Glomerular visceral epithelial cell (primary cell): ENCODE measurements at regions not wholly inside any gene's neighbourhood (a gene's known extent, or its start where the extent isn't known, plus 50 kb on each side); places are given as distances from the start of the nearest gene placed in this dataset.
A peak's percentile ranks its signal among the peaks of the same experiment; 100 is the strongest.

Experiments
- DNase-seq: peaks from one replicate; pipeline ENCODE4 v3.0.0-alpha.2; 2016; ENCODE audit errors: extremely low spot score

DNA sequence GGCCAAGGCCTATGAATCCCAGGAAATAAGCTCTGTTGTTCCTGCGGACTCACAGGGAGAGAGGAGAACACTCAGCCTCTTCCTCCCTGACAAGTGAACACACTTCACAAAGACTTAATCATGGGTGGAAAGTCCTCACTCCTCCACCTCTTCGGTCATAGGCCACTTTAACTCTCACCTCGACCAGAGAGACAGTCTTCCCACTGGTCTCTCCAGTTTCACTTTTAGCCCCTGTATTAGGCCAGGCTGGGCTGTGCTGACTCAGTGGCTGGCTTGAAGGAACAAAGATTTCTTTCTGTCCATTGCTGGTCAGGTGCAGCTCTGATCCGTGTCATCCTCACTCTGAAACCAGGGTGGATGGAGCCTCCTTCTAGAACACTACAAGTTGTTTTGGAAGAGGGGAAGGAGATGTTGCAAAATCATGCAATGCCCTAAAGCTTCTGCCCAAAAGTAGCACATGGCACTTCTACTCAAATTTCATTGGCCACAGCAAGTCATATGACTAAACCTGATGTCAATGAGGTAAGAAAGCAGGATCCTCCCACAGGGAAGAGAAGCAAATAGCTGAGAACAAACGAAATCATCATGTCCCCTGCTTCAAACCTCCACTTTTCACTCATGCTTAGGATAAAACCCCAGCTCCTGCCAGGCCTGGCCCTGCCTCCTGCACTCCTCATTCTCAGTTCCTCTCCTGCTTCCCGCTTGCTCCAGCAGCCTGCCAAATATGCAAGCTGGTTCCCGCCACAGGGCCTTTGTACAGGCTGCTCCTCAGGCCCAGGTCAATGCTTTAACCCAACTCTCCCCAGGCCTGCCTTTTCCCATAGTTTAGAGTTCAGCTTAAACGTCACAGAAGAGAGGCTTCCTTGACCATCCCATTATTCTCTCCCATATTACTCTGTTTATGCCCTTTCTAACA lies 150.5 kb upstream of the RUNX3 start:
- DNase-seq: no peak

DNA sequence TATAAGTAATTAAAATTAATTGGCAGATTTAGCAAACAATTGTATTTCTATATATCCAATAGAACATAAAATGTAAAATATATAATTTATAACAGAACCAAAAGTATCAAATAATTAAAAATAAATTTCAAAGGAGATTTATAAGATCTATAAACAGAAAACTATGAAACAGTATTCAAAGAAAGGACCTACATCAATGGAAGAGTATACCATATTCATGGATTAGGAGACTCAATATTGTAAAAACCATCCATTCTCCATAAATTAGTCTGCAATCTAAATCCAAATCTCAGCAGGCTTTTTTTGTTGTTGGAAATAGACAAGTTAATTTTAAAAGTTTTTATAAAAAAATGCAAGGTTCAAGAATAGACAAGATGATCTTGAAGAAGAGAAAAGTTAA lies 149.0 kb upstream of the RUNX3 start:
- no peak for DNase-seq

DNA sequence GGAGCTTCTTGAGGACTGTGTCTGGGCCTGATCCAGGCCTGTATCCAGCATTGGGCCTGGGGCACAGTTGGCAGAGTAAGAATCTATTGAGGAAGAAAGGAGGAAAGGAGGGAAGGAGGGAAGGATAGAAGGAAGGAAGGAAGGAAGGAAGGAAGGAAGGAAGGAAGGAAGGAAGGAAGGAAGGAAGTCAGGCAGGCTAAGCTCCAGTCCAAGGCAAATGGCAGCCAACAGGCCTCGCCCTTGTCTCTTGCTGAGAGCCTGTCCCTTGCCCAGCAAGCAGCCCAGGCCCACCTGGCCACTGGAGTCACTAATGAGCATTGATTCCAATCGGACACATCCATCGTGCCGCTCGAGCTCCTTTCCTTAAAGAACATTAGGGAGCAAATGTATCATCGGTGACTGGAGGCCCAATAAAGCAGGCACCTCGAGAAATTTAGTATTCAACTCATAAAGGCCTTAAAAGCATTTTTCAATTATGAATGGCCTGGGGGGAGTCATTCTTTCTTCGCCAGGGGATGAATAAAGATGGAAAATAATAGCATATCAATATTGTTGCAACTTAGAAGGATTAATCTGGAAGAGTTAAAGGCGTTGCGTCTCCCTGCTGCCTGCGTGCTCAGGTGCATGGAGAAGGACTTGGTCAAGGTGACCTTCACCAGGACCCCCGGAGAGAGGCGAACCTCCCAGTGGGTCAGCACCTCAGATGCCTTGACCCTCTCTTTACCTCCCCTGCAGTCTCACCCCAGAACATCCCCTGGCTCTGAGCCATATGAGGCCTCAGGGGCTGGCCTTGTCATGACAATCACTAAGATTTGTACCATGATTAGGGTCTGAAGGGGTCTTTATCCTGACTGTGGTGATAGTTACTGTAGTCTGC lies 144.5 kb upstream of the RUNX3 start:
- DNase-seq: no peak

DNA sequence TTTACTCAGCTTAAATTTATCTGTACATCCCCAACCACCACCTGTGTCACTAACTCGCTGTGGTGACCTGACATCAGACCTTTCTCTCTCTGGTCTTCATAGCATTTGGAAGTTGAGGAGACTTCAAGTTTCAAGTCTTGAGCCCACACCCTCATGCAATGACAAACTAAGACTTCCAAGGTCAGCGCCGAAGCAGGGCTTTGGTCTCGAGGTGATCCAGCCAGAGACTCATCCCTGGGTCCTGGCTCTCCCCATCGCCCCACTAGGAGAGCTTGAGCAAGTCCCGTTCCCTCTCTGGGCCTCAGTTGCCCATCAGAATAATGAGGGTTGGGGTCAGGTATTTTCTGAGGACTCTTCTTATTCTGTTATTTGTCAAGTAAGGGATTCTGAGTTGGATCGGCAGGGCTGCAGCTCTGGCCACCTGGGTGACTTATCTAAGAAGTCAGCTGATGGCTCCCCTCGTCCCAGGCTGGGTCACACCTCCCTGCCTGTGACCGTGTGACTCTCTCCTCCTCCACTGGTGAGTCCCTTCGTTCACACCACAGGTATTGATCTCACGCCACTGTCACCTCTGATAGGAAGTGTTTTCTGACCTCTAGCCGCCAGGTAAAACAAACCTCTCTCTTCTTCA lies 143.7 kb upstream of the RUNX3 start:
- no peak for DNase-seq

DNA sequence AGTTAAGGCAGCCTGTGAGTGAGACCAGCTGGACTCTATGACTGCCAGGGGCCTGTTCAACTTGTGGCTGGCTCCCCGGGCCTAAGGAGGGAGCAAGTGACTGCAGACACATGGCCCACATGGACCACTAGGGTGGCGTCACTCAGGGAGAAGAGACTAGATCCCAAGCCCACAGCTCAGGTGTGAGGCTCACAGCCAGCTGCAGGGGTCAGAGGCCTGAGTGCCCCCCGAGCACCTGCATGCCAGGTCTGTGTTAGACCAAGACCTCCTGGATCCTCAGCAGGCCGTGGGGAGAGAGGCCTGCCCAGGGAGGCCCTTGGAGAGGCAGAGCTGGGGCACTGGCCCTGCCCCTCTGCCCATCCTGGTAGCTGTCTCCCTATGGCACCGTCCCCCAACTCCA lies 142.4 kb upstream of the RUNX3 start:
- DNase-seq: no peak

DNA sequence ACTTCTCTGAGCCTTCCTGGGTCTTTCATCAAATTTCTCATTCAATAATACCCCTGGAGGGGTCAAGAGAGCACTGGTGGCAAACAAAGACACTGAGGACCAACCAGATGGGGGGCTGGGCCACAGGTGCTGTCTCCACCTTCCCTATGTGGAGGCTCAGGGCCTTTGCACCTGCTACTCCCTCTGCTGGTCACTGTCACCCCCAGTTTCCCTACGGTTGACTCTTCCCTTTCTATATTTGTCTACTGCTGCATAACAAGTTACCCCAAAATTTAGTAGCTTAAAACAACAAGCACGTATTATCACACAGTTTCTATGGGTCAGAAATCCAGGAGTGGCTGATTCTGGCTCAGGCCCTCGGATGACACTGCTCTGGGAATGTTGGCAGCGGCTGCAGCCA lies 138.8 kb upstream of the RUNX3 start:
- DNase-seq: no peak

DNA sequence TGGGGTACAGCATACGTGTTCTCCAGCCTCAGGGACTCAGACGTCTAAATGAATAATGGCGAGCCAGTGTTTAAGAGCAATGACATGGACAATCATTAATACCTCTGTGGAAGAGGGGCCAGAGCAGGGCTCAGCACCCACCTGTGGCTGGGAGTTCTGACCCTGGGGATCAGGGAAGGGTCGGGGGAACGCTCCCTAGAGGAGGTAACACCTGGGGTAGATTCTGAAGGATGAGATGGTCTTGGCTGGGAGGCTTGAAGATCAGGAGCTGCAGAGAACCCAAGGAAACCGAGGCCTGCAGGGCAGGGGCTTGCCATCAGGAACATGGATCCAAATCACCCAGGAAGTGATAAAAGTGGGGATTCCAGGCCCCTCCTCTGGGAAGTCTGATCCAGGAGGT lies 138.2 kb upstream of the RUNX3 start:
- no peak for DNase-seq

DNA sequence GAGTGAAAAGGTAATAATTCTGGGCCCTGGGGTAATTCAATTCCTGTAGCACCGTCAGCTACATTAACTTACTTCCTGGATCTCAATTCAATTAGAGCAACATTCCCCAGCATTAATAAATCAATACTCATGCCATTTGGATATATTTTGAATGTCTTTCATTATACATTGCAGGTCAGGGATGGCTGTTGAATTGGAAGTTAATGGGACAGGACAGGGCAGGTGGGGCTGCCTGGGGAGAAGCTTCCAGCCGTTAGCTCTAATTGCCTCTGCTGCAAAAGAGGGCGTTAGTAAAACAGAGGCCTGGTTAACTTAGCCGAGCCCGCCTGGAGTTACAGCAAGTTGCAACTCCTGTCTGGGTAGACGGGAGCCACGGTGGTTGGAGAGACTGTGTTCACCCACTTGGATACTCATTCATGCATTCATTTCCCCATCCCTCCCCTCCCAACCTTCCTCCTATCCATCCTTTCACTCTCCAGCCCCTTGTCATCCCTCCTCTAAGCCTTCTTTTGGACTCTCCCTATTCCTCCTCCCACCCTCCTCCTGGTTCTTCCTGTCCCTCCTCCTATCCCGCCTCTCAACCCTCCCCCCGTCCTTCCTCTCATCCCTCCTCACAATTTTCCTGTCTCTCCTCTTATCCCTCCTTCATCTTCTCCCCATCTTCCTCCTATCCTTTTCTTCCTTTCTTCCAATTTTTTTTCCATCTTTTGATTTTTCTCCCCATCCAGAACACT lies 137.6 kb upstream of the RUNX3 start:
- no peak for DNase-seq

DNA sequence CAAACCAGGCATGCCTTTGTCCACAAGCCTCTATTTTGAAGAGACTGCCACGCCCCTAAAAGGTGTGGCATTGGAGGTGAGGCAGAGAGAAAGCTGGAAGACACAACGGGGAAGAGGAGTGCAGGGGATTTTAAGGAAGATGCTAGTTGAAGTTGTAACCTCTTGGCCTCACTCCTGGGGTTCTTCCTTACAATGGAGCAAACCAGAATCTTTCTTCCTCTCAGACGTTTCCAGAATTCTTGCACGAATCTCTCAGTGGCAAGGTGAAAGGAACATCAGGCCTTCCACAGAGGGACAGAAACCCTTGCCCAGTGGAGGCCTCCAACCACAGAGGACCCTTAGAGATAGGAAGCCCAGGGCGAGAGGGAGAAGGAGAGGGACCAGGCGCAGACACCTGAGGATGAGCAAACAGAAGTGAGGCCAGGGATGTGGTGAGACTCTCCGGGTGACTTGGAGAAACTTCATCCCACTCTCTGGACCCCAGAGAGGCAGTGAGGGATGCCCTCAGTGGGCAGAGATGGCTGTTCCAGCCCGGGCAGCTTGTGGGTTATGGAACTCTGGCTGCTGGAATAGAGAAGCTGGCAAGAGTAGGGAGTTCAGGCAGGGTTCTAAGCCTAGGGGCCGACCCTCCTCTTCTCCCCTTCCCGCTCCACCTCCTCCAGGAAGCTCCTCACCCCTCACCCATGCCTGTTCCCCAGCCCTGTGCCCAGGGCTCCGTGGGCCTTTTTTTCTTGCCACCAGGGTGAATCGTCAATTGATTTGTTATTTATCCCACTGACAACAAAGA lies 136.8 kb upstream of the RUNX3 start:
- DNase-seq: no peak

DNA sequence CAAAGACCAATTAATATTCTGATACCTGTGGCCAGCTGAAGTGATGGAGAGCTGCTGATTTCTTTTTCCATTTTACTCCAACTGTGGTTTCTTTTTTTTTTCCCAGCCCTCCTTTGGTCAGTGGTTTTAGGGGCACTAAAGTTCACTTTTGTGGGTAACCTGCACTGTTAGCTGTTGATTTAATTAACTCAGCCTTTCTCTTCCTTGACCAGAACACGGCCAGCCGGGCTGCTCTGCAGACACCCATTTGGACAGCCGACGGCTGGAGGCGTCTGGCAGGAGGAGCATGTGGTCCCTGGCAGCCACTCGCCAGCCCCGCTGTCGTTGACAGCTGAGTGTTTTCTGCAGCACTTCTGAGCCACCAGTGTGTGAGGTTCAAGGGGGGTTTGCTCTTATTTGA lies 136.2 kb upstream of the RUNX3 start:
- peak; percentile 25 for DNase-seq

DNA sequence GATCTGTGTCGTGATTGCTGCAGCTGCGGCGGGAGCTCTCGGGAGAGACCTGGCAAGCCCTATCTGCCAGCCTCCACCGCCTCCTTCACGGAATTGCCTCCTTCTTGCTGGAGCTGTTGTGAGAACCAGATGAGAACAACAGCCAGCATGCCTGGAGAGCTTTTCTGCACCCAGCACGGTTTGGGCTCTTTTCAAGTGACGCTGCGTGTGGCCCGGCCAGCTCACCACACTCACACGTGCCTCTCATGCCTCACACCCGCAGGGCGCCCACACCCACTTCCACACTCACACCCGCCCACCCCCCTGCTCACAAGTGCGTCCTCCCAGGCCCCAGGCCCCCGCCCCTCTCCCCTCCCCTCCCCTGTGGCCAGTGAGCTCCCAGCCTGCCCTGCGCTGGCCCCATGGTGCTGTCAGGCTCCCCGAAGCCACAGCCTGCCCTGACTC lies 135.7 kb upstream of the RUNX3 start:
- DNase-seq: no peak

DNA sequence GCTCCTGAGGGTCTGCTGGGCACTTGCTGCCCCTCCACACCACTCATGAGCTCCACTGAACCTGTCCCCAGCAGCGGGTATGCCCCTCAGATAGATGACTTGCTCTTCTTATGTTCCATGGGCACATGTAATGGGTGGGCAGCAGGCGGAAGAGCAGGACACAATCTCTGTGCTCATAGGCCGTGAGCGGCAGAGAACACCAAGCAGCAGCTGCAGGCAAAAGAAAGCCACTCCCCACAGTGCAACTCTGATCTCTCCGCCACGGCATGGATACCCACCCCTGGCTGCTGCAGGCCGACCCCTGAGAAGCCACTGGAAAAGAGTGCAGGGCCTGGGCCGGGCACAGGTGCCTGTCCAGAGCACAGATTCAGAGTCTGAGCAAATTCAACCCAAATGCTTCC lies 135.2 kb upstream of the RUNX3 start:
- DNase-seq: no peak

DNA sequence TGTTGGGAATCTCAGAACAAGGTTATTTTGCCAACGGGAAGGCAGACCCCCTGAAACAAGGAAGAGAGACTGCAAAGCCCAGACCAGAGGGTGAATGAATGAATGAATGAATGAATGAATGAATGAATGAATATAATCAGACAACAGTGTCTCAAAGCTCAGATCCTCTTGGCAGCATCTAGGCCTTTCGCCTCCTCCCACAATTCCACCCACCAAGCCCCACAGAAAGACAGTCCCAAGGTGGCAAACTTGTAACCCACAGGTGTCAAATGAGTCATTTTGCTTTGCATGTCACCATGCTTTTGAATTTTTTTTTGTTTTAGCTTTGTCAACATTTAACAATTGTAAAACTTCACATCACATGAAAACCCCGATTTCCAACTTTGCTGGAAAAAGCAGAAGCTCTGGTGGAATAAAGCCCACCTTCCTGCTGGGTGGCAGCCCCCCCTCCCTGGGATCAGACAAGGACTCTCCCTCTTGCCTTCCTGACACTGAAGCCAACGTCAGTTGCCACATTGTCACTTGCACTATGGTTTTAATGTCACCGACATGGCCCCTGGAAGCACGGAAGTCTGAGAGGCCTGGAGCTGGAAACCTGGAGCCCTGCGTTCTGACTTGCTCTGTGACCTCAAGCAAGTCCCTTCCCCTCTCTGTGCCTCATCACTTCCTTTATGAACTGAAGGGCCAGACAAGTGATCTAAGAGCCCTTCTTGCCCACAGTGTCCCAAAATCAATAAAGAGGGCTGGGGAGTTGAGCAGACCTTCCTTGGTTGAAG lies 134.6 kb upstream of the RUNX3 start:
- DNase-seq: no peak

DNA sequence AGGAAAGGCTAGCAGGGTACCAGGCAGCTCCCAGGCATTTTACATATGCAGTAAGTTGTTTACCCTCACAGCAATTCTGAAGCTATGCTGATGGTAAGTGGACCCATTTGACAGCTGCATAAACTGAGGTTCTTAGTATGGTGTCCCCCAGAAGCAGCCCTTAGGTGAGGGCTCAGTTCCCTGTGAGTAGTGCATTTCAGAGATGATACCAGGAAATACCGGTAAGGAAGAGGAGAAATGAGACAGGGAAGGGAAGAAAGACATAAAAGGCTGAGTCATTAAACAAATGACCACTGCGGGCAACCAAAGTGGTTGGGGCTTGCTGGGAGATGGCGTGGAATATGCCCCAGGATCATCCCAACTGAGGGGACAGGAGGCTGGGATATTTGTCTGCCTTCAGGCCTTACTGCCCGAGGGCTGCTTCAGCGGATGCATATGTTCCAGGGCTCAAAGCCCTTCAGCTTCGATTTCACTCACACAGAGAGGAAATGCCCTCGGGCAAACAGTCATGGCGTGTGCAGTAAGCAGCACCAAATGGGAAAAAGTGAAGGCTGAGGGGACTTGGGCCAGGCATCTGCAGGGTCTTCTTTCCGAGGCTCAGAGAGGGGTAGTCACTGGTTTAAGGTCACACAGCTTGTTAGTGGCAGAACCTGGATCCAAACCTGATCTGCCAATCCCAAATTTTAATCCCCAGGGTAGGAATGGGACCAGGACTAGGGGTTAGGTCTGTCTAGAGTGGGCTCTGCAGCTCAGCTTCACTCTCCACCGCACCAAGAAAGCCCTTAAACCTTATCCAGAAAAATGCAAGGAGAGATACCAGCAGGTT lies 133.7 kb upstream of the RUNX3 start:
- DNase-seq: peak; percentile 41

DNA sequence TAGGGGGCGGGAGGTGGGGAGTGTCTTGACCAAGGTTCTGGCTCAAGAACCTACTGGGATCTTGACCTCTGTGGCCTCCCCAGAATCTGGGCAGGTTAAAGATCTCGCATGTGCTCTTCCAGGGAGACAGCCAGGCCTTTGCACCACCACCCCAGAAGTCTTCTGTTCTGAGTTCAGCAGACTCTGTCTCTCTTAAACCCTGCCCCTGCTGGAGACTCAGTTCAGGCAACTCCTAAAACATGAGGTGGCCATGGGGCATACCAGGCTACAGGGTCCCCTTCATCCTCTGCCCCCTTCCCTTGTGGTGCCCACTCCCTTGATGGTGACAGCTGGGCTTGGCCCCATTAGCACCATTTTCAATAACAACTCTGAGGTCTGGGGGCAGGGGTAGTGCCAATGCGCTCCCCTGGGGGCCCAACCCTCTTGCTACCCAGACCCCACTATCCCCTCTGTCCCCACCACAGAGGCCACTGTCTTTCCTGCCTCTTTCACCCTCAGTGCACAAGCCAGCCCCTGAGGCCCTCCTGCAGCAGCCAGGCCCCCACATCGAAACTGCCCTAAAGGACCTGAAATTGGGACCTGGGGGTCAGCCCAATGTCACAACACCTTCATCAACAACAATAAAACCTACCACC lies 132.7 kb upstream of the RUNX3 start:
- DNase-seq: no peak

DNA sequence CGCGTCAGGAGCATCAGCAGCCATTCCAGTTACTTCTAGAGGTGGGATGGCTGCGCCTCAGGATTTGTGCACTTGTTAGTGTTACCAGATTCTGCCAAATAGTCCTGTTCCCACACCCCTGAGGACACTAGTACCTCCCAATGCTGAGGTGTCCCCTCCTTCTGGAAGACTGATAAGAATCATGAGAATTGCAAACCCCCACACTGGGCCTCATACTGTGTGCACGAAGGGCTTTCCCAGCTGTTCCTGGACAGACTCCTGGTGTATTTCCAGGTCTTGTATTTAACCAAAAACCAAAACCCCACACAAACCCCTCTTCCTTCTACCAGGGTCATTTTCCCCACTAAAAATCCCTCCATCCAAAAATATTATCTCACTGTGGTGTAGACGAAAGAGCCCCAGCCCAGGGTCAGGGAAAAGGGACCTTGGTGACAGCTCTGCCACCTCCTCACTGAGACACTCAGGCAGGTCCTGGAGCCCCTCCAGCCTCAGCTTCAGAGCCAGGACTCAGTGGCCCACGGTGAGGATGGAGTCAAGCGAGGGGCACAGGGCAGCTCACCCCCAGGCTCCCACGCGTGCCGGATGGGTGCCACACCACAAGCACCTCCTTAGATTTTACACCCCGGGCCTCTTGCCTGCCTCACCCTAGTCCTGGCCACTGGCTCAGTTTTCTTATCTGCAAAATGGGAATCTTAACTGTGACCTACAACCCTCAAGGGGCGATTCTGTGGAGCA lies 131.4 kb upstream of the RUNX3 start:
- DNase-seq: no peak

DNA sequence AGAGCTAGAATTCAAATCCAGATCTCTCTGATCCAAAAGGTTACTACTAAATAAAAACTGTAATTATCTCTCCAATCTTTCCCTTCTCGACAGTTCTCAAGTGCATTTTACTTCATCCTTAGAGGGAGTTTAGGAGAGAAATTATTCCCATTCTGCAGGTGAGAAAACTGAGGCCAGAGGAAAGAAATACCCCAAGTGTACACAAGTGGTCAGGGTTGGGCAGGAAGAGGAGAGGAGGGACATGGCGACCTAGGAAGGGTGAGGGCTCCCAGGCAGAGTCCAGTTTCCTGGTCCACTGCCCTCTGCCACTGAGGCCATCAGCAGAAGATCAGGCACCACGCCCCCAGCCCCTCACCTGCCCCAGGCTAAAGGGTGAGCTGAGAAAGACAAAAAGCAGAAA lies 127.1 kb upstream of the RUNX3 start:
- no peak for DNase-seq

DNA sequence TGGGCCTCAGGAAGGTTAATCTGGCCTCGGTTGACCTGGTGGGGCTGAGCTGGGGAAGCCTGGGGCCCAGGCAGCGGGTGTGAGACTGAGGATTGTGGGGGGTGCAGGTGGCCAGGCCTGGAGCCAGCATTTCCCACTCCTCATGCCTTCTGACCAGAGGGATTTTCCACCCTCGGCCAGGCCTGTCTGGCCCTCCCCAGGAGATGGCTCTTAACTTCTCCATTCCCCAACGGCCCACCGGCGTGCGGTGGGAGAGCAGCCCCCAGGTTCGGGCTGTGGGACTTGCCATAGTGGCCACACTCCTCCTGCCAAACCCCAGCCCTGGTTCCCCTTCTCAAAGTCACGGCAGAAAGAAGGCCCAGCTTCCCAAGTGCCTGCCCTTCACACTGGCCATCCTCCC lies 126.5 kb upstream of the RUNX3 start:
- no peak for DNase-seq
